OCI-LY7 (cell line): ENCODE measurements at regions not wholly inside any gene's neighbourhood (a gene's known extent, or its start where the extent isn't known, plus 50 kb on each side); places are given as distances from the start of the nearest gene placed in this dataset.

Source experiments
- BruUV-seq: library from RNA; stranded (reverse); fragments of 400-500 nt; replicated peaks from 2 replicates; lab custom pipeline; 2021; lab: Mats Ljungman, UMichigan
- CTCF ChIA-PET: fragments of 300-600 bp; sonication (Branson Sonifier 250); formaldehyde crosslinking; loops from one replicate; lab custom pipeline; 2022; ENCODE audit warnings: antibody characterized with exemption; ENCODE audit not compliant: unreplicated experiment; lab: Charles Lee
- POLR2A ChIA-PET: fragments of 300-600 bp; sonication (Branson Sonifier 250); formaldehyde crosslinking; loops from one replicate; lab custom pipeline; 2022; ENCODE audit warnings: antibody characterized with exemption; lab: Charles Lee
- DNase-seq: peaks from one replicate; pipeline ENCODE4 v3.0.0-alpha.2; 2015; ENCODE audit warnings: low spot score
- H2AFZ ChIP-seq: fragments of 200-600 bp; sonication (generic), shearing (Covaris generic); 2 replicates; pipeline ENCODE4 v1.6.1; 2014; ENCODE audit warnings: mild to moderate bottlenecking, antibody characterized with exemption, low read length, moderate library complexity
- H3K27ac ChIP-seq: fragments of 200-600 bp; sonication (generic); 2 replicates; pipeline ENCODE4 v1.5.1; 2014; ENCODE audit warnings: mixed run types, low read depth, mild to moderate bottlenecking, moderate library complexity, low read length, inconsistent platforms; ENCODE audit not compliant: poor library complexity, severe bottlenecking
- H3K36me3 ChIP-seq: fragments of 200-600 bp; sonication (generic); 2 replicates; pipeline ENCODE4 v1.6.1; 2014; ENCODE audit warnings: mild to moderate bottlenecking, antibody characterized with exemption, low read length, moderate library complexity, mixed read lengths; ENCODE audit not compliant: insufficient read depth
- H3K4me1 ChIP-seq: fragments of 200-600 bp; sonication (generic); 2 replicates; pipeline ENCODE4 v1.5.1; 2014; ENCODE audit warnings: mild to moderate bottlenecking, low read length; ENCODE audit not compliant: insufficient read depth, poor library complexity, severe bottlenecking
- H3K4me2 ChIP-seq: fragments of 200-600 bp; sonication (generic); 2 replicates; pipeline ENCODE4 v1.6.1; 2014; ENCODE audit warnings: mild to moderate bottlenecking, low read length
- H3K4me3 ChIP-seq: fragments of 200-600 bp; sonication (generic); 2 replicates; pipeline ENCODE4 v1.5.1; 2014; ENCODE audit warnings: mild to moderate bottlenecking, low read depth, low read length; ENCODE audit not compliant: poor library complexity, severe bottlenecking
- H3K79me2 ChIP-seq: fragments of 200-600 bp; sonication (generic); 2 replicates; pipeline ENCODE4 v1.6.1; 2016; ENCODE audit warnings: low read depth, mild to moderate bottlenecking, low read length, moderate library complexity, mixed read lengths; ENCODE audit not compliant: insufficient read depth
- H3K9me2 ChIP-seq: fragments of 200-600 bp; sonication (generic); 2 replicates; pipeline ENCODE4 v1.6.1; 2016; ENCODE audit warnings: mild to moderate bottlenecking, low read length, mixed read lengths; ENCODE audit not compliant: insufficient read depth
- H3K9me3 ChIP-seq: fragments of 200-600 bp; sonication (generic); 2 replicates; pipeline ENCODE4 v1.6.1; 2014; ENCODE audit warnings: mild to moderate bottlenecking, mixed run types, low read length, mixed read lengths
- H4K20me1 ChIP-seq: fragments of 200-600 bp; sonication (generic); 2 replicates; pipeline ENCODE4 v1.6.1; 2014; ENCODE audit warnings: mild to moderate bottlenecking, antibody characterized with exemption, low read length, moderate library complexity, mixed read lengths; ENCODE audit not compliant: insufficient read depth
- CTCF ChIP-seq: fragments of 200-600 bp; sonication (generic); conservative IDR thresholded peaks from 2 replicates; pipeline ENCODE4 v1.5.1; 2014; ENCODE audit warnings: mild to moderate bottlenecking, antibody characterized with exemption, low read length, moderate library complexity, mixed read lengths
- EZH2phosphoT487 ChIP-seq: fragments of 200-600 bp; sonication (generic); IDR thresholded peaks from 2 replicates; pipeline ENCODE4 v1.6.1; 2018; ENCODE audit warnings: low read depth, borderline replicate concordance, mild to moderate bottlenecking, mixed run types, antibody characterized with exemption, low read length, moderate library complexity, mixed read lengths
- intact Hi-C: fragments of 100-400 bp; cut with micrococcal nuclease; formaldehyde crosslinking; loops from one replicate; pipeline ENCODE4 v1.10.0; 2022; ENCODE audit not compliant: unreplicated experiment

- ChIA-PET CTCF (no interaction called here), POLR2A (no interaction called here)
- Histone ChIP-seq H3K9me2 (no peaks in the 10 kb centered on the region), H3K4me3 (no peak overlapping the region), H3K27ac (no peak overlapping the region), H2AFZ (no peak overlapping the region), H3K9me3 (peaks cover under 1% of the 10 kb centered on the region; the same call in 1 of the 2 replicates), H4K20me1 (no peaks in the 10 kb centered on the region), H3K36me3 (no peaks in the 10 kb centered on the region), H3K4me1 (no peaks in the 10 kb centered on the region), H3K79me2 (no peaks in the 10 kb centered on the region), H3K4me2 (no peak overlapping the region)
- DNase-seq, result no peak
- intact Hi-C loops, result no loop called here
- no TSS peak for BruUV-seq
- no peak for TF ChIP-seq EZH2phosphoT487
- TF ChIP-seq CTCF, result no peak
These were observed 320.7 kb downstream of the PTPRU start for GRCh38 chr1:29557066-29557465.

GRCh38 chr1:29556657-29557056, 320.3 kb downstream of the PTPRU start:
- Histone ChIP-seq H3K9me2 (no peaks in the 10 kb centered on the region), H2AFZ (no peak overlapping the region), H3K36me3 (no peaks in the 10 kb centered on the region), H3K4me1 (no peaks in the 10 kb centered on the region), H3K9me3 (no peaks in the 10 kb centered on the region), H3K4me2 (no peak overlapping the region), H3K27ac (no peak overlapping the region), H3K79me2 (no peaks in the 10 kb centered on the region), H3K4me3 (no peak overlapping the region), H4K20me1 (no peaks in the 10 kb centered on the region)
- no TSS peak for BruUV-seq
- intact Hi-C loops, result no loop called here
- DNase-seq, result no peak
- ChIA-PET POLR2A (no interaction called here), CTCF (no interaction called here)
- TF ChIP-seq EZH2phosphoT487 (no peak), CTCF (no peak)

GRCh38 chr1:29555043-29555620, 318.8 kb downstream of the PTPRU start:
- POLR2A ChIA-PET, result no interaction called here
- no TSS peak for BruUV-seq
- Histone ChIP-seq H3K9me2 (no peaks in the 10 kb centered on the region), H4K20me1 (no peaks in the 10 kb centered on the region), H3K27ac (no peak overlapping the region), H3K36me3 (no peaks in the 10 kb centered on the region), H3K9me3 (no peaks in the 10 kb centered on the region), H3K79me2 (no peaks in the 10 kb centered on the region), H3K4me2 (no peak overlapping the region), H3K4me1 (no peaks in the 10 kb centered on the region), H3K4me3 (no peak overlapping the region), H2AFZ (no peak overlapping the region)
- CTCF ChIA-PET, result no interaction called here
- TF ChIP-seq CTCF, result no peak
- no peak for TF ChIP-seq EZH2phosphoT487
- no peak for DNase-seq
- intact Hi-C loops, result no loop called here
